WTC11 (cell line): ENCODE measurements at regions not wholly inside any gene's neighbourhood (a gene's known extent, or its start where the extent isn't known, plus 50 kb on each side); places are given as distances from the start of the nearest gene placed in this dataset.

Source experiments
- ATAC-seq: fragments of 200-7000 bp; cut with Tn5 transposase; 2 replicates; pipeline ENCODE4 v1.10.0; 2021; ENCODE audit warnings: mild to moderate bottlenecking, moderate library complexity
- CTCF ChIA-PET: fragments of 300-600 bp; sonication (Branson Sonifier 250); formaldehyde crosslinking; loops from one replicate; lab custom pipeline; 2021; ENCODE audit warnings: antibody characterized with exemption; lab: Charles Lee
- POLR2A ChIA-PET: fragments of 350-600 bp; sonication (Branson Sonifier 250); formaldehyde crosslinking; loops from one replicate; lab custom pipeline; 2021; ENCODE audit warnings: antibody characterized with exemption; lab: Charles Lee
- DNase-seq: peaks from one replicate; pipeline ENCODE4 v3.0.0; 2021; ENCODE audit warnings: low spot score
- H3K27ac Mint-ChIP-seq: 2 replicates; pipeline ENCODE4 v1.8.0; 2021; ENCODE audit warnings: mixed read lengths
- H3K27me3 Mint-ChIP-seq: 2 replicates; pipeline ENCODE4 v1.8.0; 2021; ENCODE audit warnings: low read depth, mild to moderate bottlenecking, moderate library complexity, mixed read lengths
- H3K36me3 Mint-ChIP-seq: 2 replicates; pipeline ENCODE4 v1.8.0; 2021; ENCODE audit warnings: mixed read lengths
- H3K4me1 Mint-ChIP-seq: 2 replicates; pipeline ENCODE4 v1.8.0; 2022; ENCODE audit warnings: mixed read lengths
- H3K4me3 Mint-ChIP-seq: 2 replicates; pipeline ENCODE4 v1.8.0; 2021; ENCODE audit warnings: mild to moderate bottlenecking, moderate library complexity, mixed read lengths
- H3K9me3 Mint-ChIP-seq: 2 replicates; pipeline ENCODE4 v1.8.0; 2021; ENCODE audit warnings: mixed read lengths
- AFF4 ChIP-seq: sonication (generic); formaldehyde crosslinking; IDR thresholded peaks from 2 replicates; pipeline ENCODE4 v1.8.1; 2023; ENCODE audit warnings: mild to moderate bottlenecking, missing genetic modification reagents, borderline replicate concordance
- ATF3 ChIP-seq: sonication (generic); formaldehyde crosslinking; conservative IDR thresholded peaks from 2 replicates; pipeline ENCODE4 v1.8.1; 2022; ENCODE audit warnings: mild to moderate bottlenecking, missing genetic modification reagents
- ERG ChIP-seq: fragments of 250-450 bp; sonication (Bioruptor Pico); IDR thresholded peaks from 2 replicates; pipeline ENCODE4 v1.8.0; 2021; ENCODE audit warnings: mild to moderate bottlenecking
- ESRRA ChIP-seq: sonication (generic); formaldehyde crosslinking; IDR thresholded peaks from 2 replicates; pipeline ENCODE4 v1.8.1; 2022; ENCODE audit warnings: mild to moderate bottlenecking, missing genetic modification reagents, borderline replicate concordance
- FOXP1 ChIP-seq: sonication (generic); formaldehyde crosslinking; IDR thresholded peaks from 2 replicates; pipeline ENCODE4 v1.8.0; 2022; ENCODE audit warnings: missing genetic modification reagents, mild to moderate bottlenecking, moderate library complexity, borderline replicate concordance
- FOXP4 ChIP-seq: sonication (generic); formaldehyde crosslinking; IDR thresholded peaks from 2 replicates; pipeline ENCODE4 v1.8.0; 2022; ENCODE audit warnings: mild to moderate bottlenecking, missing genetic modification reagents
- GRHL2 ChIP-seq: fragments of 250-450 bp; sonication (Bioruptor Pico); IDR thresholded peaks from 2 replicates; pipeline ENCODE4 v1.8.0; 2022; ENCODE audit warnings: mild to moderate bottlenecking, moderate library complexity; ENCODE audit not compliant: insufficient replicate concordance, severe bottlenecking
- NR1H2 ChIP-seq: sonication (generic); formaldehyde crosslinking; IDR thresholded peaks from 2 replicates; pipeline ENCODE4 v1.9.0; 2021; ENCODE audit warnings: mild to moderate bottlenecking, moderate library complexity, missing genetic modification reagents
- STAT6 ChIP-seq: sonication (generic); formaldehyde crosslinking; conservative IDR thresholded peaks from 2 replicates; pipeline ENCODE4 v1.8.1; 2023; ENCODE audit warnings: mild to moderate bottlenecking, low read depth, missing genetic modification reagents, moderate library complexity
- TP53 ChIP-seq: sonication (generic); formaldehyde crosslinking; IDR thresholded peaks from 2 replicates; pipeline ENCODE4 v1.8.1; 2023; ENCODE audit warnings: mild to moderate bottlenecking, missing genetic modification reagents
- ZBTB43 ChIP-seq: sonication (generic); formaldehyde crosslinking; IDR thresholded peaks from 2 replicates; pipeline ENCODE4 v1.8.1; 2023; ENCODE audit warnings: mild to moderate bottlenecking, missing genetic modification reagents
- ZMAT4 ChIP-seq: fragments of 250-450 bp; sonication (Bioruptor Pico); IDR thresholded peaks from 2 replicates; pipeline ENCODE4 v1.9.0; 2021; ENCODE audit warnings: mild to moderate bottlenecking
- ZNF138 ChIP-seq: sonication (generic); formaldehyde crosslinking; conservative IDR thresholded peaks from 2 replicates; pipeline ENCODE4 v1.8.1; 2022; ENCODE audit warnings: mild to moderate bottlenecking, moderate library complexity, missing genetic modification reagents
- ZNF263 ChIP-seq: sonication (generic); formaldehyde crosslinking; IDR thresholded peaks from 2 replicates; pipeline ENCODE4 v1.8.1; 2022; ENCODE audit warnings: low read depth, mild to moderate bottlenecking, moderate library complexity, missing genetic modification reagents
- ZNF423 ChIP-seq: fragments of 250-450 bp; sonication (Bioruptor Pico); IDR thresholded peaks from 2 replicates; pipeline ENCODE4 v2.1.2; 2022; ENCODE audit warnings: mild to moderate bottlenecking, moderate library complexity
- ZNF512 ChIP-seq: sonication (generic); formaldehyde crosslinking; IDR thresholded peaks from 2 replicates; pipeline ENCODE4 v1.8.1; 2022; ENCODE audit warnings: missing genetic modification reagents, borderline replicate concordance

GRCh38 chr11:62044639-62045121 lies 77.2 kb upstream of the FTH1 start:
- H3K9me3 Mint-ChIP-seq = peaks cover 2% of the 10 kb centered on the region
- no peak for TF ChIP-seq ERG (CRISPR knock-in tag)
- TF ChIP-seq NR1H2 = no peak
- TF ChIP-seq ZNF263 = no peak
- TF ChIP-seq FOXP4 (CRISPR knock-in tag) = no peak
- no peak for TF ChIP-seq ZBTB43
- TF ChIP-seq ATF3 (CRISPR knock-in tag) = no peak
- TF ChIP-seq ZNF512 (CRISPR knock-in tag) = no peak
- TF ChIP-seq ZNF138 (CRISPR knock-in tag) = no peak
- TF ChIP-seq STAT6 (CRISPR knock-in tag) = no peak
- no peak for TF ChIP-seq TP53 (CRISPR knock-in tag)
- TF ChIP-seq GRHL2 (CRISPR knock-in tag) = no peak
- no peak for TF ChIP-seq ZMAT4 (CRISPR knock-in tag)
- no peak for TF ChIP-seq FOXP1 (CRISPR knock-in tag)
- TF ChIP-seq ESRRA = no peak
- TF ChIP-seq ZNF423 = no peak
- TF ChIP-seq AFF4 (CRISPR knock-in tag) = no peak
- no peaks in the 10 kb centered on the region; the same call in 1 of the 2 replicates for H3K27me3 Mint-ChIP-seq
- no peaks in the 10 kb centered on the region for H3K4me1 Mint-ChIP-seq
- POLR2A ChIA-PET = no interaction called here
- CTCF ChIA-PET = interaction anchor here (1.2 kb wide), 1 partner anchor 146 kb away, joined by 3 read pairs; no protein-coding TSS in a partner anchor
- ATAC-seq (no peak), DNase-seq (no peak)
- H3K36me3 Mint-ChIP-seq = no peaks in the 10 kb centered on the region
- no peak overlapping the region for H3K27ac Mint-ChIP-seq
- H3K4me3 Mint-ChIP-seq = no peak overlapping the region
